ENCODE measurements at regions not wholly inside any gene's neighbourhood (a gene's known extent, or its start where the extent isn't known, plus 50 kb on each side); places are given as distances from the start of the nearest gene placed in this dataset.
"Not testable (repeated sequence)": the region's sequence is repeated elsewhere in the genome, so short reads cannot be mapped to it uniquely, and the experiment has no call there.

DNA sequence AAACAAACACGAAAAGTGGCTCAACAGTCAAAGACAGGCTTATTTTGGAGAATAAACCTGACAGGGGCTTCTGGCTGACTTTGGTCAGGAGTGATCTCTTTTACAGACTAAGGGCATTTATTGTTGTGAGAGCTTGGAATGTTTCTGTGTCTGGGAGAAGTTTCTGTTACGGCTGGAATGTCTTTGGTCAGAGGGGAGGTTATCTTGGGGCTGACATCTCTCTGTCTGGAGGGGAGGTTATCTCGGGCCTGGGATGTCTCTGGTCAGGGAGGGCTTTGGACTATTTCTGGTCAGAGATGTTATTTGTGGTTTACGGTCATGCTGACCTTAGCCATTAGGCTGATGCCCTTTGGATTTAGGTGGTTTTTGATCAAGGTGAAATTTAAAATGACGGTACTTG is 345.5 kb upstream of the FSIP2 start:
- DNase-seq = no peak

DNA sequence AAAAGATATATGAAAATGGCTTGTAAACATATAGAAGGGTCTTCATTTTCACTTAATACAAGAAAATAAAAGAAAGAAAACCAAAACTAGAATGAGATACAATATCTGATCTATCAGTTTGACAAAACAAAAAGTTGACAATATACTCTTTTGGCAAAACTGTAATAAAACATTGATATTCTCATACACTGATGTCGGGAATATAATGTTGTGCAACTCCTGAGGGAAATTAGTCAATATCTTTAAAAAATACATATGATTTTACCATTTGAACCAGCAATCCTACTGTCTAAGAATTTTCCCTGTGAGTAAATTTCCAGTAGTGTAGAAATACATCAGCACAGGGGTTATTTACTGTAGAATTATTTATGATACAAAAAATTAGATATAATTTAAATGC is 336.1 kb upstream of the FSIP2 start:
- DNase-seq = no peak

DNA sequence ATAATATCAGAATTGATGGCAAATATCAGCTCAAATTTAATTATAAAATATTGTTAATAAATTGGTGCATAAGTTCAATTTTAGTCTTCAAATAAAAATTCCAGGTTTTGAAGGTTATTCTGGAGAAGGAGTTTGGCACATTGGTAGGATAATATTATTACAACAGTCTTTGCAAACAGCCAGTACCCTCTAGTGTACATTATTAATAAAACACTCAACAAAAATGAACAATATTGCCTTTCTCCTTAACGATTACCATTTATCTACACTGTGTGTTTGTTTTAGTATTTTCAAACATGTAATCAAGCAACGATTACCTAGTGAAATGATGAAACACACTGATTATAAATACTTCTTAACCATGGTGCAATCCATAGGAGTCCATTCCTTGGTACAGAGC is 334.0 kb upstream of the FSIP2 start:
- DNase-seq = no peak

DNA sequence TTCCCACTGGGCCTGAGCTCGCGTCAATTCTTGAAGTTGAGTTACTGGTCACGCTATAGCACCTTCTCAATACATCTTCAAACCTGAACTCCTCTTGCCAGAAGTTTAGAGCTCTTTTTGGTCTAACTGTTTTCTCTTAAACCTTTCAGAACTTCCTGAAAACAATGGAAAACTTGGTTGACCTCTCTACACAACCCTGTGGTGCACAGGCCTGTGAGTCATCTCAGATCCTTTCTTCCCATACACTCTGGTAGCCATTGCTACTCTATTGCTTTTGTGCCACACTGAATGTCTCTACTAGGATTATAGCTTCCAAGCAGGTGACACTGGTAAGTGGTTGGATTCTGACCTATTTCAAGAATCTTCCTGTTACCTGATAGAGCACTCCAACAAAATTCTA is 321.5 kb upstream of the FSIP2 start:
- DNase-seq = no peak

DNA sequence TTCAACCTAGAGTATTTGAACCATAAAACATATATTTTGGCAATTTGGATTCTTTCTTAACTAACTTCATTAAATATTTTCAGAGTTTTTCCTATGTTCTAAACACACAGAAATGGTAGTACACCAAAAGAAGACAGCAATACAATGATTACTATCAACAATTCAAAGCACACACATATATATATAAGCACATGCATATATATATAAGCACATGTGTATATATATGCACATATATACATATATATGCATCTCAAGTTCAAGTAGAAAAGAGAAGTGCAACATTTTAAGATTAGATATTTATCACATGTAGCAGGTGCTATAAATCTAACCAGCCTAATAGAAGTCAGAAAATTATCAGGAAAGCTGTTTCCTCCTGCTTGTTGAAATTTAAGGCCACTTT is 320.9 kb upstream of the FSIP2 start:
- DNase-seq = no peak

DNA sequence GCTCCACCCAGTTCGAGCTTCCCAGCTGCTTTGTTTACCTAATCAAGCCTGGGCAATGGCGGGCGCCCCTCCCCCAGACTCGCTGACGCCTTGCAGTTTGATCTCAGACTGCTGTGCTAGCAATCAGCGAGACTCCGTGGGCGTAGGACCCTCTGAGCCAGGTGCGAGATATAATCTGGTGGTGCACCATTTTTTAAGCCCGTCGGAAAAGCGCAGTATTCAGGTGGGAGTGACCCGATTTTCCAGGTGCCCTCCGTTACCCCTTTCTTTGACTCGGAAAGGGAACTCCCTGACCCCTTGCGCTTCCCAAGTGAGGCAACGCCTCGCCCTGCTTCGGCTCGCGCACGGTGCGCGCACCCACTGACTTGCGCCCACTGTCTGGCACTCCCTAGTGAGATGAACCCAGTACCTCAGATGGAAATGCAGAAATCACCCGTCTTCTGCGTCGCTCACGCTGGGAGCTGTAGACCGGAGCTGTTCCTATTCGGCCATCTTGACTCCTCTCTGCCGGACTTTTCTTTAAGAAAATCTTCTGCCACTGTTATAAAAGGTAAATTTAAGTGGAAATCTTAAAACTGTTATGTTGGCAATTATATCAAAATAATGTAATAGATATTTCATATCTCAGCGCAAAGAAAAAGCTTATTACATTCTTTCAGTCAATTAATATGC is 313.5 kb upstream of the FSIP2 start:
- not testable (repeated sequence) for DNase-seq

DNA sequence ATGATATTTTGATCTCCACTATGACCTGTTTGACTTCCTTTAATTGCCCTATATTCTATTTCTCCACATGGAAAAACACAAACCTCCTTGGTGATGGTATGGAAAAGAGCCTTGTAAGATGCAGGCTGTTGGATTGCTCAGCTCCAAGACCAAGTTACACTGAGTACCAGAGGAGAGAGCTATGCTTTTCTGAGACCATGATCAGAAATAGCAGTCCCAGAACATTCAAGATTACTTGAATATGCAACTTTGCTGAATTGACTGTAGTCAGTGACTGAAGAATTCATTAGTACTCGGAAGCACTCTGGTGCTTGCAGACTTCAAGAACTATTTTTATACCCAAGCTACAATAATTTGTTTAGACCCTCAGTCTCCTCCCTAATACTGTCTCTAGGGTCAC is 310.6 kb upstream of the FSIP2 start:
- DNase-seq = no peak

DNA sequence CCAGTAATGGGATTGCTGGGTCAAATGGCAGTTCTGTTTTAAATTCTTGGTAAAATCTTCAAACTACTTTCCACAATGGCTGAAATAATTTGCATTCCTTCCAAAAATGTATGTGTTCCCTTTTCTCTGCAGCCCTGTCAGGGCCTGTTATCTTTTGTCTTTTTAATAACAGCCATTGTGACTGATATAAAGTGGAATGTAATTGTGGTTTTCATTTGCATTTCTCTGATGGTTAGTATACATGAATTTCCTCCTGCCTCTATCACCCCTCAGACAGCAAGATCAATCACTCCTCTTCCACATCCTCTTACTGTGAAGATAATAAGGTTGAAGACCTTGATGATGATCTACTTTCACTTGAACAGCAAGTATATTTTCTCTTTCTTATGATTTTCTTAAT is 304.8 kb upstream of the FSIP2 start:
- DNase-seq = no peak

DNA sequence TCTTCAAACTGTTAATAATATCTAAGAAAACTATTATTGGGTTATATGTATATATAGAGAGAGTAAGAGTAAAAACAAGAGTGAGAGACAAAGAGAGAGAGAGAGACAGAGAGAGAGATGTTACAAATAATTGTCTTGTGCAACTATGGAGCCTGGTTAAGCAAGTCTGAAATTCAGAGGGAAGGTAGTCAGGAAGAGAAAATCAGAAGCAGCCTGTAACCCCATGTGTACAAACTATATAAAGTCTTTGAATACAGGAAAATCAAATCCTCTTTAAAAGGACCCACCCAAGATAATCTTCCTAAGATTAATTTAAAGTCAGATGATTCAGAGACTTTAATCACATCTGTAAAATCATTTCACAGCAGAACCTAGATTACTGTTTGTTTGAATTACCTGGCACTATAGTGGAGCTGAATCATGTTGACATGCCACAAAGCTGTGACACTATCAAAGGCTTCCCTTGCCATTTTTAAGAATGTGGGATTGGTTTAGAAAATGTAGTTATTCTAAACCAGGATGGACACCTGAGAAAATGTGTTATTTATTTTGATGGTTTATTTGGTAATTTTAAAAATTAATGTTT is 301.7 kb upstream of the FSIP2 start:
- DNase-seq = no peak

DNA sequence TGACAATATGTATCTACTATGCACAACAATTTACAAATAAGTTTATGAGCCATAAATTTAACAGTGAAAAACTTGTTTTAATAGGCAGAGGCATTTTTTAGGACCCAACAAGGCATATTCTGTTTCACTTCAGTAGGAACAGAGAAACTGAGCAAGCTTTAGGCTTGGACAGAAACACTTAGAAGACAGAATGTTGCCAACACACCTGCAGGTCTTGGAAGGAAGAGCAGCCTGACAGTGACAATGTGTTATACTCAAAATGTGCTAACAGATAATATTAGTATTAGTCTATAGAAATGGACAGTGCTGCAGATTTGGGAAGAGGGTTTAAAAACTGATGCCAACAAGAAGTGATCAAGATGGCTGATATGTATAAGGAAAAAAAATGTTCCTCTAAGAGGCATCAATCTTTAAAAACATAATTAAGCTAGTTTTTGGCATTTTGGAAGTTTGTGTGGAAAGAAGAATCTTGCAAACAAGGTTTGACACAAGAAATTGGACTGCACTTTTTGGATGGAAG is 297.1 kb upstream of the FSIP2 start:
- DNase-seq = no peak

DNA sequence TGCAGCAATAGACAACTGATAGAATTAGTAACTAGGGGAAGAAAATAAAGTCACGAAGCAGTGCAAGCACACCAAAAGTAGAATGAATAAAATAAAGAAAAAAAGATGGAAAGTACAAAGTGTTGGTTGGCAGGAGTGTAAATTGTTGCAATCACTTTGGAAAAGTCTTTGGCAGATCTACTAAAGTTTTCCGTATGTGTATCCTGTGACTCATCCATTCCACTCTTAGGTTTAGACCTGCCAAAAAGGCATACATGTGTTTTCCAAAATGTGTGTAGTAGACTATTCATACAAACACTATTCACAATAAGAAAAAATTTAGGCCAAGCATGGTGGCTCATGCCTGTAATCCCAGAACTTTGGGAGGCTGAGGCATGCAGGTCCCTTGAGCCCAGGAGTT is 282.1 kb upstream of the FSIP2 start:
- DNase-seq = no peak

DNA sequence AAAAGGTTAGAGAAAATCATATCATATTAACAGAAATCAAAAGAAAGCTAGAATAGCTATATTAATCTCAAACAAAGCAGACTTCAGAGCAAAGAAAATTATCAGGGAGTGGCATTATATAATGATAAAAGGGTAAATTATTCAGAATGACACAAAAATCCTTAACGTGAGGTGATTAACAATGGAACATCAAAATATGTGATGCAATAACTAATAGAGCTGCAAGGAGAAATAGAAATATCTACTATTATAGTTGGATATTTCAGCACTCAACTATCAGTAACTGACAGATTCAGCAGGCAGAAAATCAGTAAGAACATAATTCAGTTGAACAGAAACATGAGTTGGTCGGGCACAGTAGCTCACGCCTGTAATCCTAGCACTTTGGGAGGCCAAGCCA is 275.1 kb upstream of the FSIP2 start:
- no peak for DNase-seq

DNA sequence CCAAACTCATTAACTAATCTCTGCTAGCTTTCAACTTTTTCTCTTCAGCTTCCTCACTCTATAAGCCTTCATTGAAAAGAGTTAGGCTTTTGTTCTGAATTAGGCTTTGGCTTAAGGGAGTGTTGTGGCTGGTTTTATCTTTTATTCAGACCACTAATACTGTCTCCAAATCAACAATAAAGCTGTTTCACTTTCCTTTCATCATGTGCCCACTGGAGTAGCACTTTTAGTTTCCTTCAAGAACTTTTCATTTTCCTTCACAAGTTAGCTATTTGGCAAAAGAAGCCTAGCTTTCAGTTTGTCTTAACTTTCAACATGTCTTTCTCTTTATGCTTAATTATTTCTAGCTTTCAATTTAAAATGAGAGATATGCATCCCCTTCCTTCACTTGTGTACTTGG is 271.7 kb upstream of the FSIP2 start:
- DNase-seq = no peak

DNA sequence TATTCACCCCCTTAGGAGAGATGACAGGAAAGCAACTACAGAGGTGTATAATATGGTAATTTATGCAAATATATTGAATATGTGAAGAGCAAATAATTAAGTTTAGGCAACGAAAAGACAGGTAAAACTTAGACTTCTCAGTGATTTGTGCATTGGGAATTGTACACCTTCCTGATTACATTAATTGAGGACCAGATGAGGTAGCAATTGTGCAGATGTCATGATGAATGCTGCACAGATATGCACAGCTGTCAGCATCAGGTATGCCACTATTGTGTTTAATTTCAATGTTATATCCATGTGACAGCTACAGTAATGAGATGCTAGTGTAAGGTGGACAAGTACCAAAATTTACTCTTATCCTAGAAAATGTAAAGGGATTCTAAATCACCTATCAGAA is 267.2 kb upstream of the FSIP2 start:
- DNase-seq = no peak

DNA sequence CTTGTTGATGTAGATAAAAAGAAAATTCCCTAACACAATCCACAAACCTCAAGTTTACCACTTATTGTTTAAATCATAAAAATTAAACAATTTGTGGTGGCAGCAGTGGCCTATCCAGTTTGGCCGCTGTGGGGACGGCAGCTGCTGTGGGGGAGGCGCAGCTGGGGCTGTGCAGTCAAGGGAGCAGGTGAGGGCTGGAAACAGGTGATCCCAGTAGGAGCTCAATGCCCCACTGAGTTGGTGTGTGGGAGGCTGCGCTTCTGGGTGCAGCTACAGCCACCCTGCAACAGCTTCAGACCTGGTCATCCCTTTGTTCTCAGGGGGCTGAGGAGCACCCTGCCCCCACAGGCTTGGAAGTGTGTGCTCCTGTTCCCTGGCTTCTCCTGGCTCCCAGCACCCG is 266.0 kb upstream of the FSIP2 start:
- no peak for DNase-seq

DNA sequence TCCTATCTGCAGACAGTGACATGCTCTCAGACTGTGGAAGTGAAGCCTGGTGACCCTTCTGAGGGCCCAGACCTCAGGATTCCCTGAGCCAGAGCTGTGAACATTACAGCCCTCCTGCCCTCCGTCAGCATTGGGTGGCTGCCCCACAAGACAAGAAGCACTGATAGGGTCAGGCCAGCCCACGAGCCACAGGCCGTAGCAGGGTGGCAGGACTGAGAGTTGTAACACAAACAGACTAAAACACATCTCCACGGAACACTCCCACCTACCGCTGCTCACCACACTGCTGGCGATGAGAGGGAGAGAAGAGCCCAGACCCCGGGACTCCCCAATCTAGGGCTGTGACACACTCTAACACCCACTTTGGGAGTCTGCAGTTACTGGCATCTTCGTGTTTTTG is 264.8 kb upstream of the FSIP2 start:
- DNase-seq = no peak

DNA sequence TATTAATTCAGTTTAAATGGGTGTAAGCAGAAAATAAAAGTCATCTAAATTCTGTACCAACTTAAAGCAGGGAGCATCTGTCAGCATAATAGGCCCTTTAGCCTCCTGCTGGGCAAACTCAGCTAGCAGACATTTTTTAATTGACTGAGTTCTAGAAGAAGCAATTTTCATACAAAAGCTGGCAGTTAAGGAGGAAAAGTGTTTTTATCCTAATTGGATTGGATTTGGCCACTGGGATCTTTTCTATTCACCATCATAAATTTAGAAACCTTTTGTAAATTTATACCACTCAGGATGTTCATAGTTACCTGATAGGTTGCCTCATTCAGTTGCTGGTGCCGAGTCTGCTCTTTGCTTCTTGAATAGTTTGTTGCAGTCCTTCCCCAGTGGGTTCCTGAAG is 262.7 kb upstream of the FSIP2 start:
- no peak for DNase-seq

DNA sequence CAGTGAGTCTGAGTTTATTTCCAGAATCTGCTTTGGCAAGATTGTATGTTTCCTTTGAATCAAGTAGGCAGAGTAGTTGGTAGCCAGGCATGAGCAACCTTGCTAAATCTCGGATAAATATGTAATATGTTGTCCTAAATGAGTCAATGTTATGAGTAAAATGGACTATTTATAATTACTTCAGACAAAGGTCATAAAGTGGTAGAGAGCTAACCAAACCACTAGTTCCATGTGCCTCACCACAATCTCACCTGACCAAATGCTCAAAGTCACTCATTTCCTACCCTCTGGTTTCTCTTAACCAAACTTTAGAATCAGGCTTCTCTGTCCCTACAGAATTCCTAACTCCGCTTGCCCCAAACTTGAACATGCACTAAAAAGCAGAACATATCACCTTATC is 261.2 kb upstream of the FSIP2 start:
- DNase-seq = no peak

DNA sequence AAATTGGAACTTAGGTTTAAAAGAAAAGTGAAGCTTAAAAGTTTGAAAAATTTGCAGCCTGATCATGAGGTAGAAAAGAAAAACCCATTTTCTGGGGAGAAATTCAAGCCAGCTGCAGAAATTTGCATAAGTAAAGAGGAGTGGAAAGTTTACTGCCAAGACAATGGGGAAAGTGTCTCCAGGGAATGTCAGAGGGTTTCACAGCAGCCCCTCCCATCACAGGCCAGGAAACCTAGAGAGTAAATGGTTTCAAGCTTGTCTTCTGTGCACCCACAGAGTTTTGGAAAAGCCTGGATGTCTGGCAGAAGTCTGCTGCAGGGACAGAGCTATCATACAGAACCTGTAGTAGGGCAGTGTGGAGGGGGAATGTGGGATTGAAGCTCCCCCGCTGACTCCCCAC is 254.0 kb upstream of the FSIP2 start:
- no peak for DNase-seq

DNA sequence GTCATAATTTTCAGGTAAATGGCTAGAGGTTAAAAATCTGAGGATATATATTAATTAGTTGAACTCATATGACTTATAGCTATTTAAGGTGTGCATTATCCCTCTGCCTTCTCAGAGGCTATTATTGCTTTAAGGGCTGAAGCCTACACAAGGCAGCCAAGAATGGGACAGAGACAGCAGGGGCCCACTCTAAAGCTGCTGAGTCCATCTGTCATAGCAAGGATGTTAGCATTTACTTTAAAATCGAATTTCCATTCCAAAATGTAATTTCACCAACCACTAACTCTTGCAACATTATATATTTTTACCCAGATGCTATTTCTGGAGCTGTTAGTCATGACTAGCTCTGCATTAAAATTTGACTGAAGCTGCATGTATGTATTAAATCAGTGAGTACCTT is 236.3 kb upstream of the FSIP2 start:
- no peak for DNase-seq

DNA sequence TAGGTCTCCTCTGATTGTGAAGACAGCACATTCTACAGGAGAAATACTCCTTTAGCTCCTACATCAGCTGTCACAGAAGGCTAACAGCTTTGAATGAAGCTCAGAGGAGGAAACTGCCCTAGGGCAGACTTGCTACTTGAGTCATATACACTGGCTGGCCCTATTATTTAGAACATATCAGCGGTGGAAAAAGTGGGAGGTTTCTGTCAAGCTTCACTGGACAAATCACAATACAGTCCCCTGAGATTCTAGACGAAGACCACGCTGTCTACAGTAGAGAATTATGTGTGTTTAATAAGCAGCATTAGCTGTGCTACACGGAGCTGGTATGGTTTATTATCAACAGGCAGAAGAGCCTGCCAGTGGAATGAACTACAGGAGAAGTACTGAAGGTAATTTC is 230.9 kb upstream of the FSIP2 start:
- DNase-seq = no peak

DNA sequence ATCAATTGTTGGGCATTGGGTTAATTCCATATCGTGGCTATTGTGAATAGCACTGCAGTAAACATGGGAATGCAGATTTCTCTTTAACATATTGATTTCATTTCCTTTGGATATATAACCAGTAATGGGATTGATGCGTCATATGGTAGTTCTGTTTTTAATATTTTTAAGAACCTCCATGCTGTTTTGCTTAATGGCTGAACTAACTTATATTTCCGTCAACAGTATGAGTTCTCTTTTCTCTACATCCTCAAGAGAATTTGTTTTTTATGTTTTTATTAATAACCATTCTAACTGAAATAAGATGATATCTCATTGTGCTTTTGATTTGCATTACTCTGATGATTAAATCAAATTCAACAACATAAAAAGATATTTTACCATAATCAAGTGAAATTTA is 228.5 kb upstream of the FSIP2 start:
- no peak for DNase-seq

DNA sequence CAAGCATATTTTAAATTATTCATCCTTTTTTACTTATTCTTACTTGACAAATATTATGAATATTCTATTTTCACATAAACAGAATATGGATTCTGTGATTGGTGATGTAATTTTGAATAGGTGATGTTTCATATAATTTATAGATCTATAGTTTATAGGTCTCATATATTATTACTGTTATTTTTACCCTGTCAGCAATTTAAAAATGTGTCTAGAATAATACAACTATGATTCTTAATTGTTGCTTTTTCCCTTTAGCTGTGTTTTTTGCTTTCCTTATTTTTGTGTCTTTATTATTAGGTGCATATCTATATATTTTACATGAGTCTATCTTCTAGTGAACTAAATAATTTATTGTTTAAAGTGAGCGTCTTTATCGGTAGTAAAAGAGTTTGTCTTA is 226.7 kb upstream of the FSIP2 start:
- no peak for DNase-seq

DNA sequence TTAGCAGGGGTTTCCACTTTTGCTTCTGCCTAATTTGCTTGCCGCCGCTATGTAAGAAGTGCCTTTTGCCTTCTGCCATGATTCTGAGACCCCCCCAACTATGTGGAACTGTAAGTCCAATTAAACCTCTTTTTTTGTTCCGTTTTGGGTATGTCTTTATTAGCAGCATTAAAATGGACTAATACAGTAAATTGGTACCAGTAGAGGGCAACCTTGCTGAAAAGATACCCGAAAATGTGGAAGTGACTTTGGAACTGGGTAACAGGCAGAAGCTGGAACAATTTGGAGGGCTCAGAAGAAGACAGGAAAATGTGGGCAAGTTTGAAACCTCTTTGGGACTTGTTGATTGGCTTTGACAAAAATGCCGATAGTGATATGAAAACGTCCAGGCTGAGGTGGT is 216.1 kb upstream of the FSIP2 start:
- DNase-seq = no peak

DNA sequence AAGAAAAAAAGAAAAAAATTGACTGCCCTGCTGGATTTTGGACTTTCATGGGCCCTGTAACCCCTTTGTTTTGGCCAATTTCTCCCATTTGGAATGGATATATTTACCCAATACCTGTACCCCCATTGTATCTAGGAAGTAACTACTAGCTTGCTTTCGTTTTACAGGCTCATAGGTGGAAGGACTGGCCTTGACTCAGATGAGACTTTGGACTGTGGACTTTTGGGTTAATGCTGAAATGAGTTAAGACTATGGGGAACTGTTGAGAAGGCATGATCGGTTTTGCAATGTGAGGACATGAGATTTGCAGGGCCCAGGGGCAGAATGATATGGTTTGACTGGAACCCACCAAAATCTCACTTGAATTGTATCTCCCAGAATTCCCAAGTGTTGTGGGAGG is 214.4 kb upstream of the FSIP2 start:
- not testable (repeated sequence) for DNase-seq
